Glutamatergic neuron (in vitro differentiated cells): ENCODE measurements at regions not wholly inside any gene's neighbourhood (a gene's known extent, or its start where the extent isn't known, plus 50 kb on each side); places are given as distances from the start of the nearest gene placed in this dataset.

ENCODE experiments used
- DNase-seq: peaks from one replicate; pipeline ENCODE4 v3.0.0; 2022
- H3K27ac Mint-ChIP-seq: one replicate; pipeline ENCODE4 v1.8.0; 2020; ENCODE audit warnings: mild to moderate bottlenecking, mixed read lengths, inconsistent platforms; ENCODE audit not compliant: unreplicated experiment
- H3K27me3 Mint-ChIP-seq: one replicate; pipeline ENCODE4 v1.8.0; 2020; ENCODE audit warnings: mild to moderate bottlenecking, moderate library complexity, mixed read lengths, inconsistent platforms; ENCODE audit not compliant: unreplicated experiment
- H3K36me3 Mint-ChIP-seq: one replicate; pipeline ENCODE4 v1.8.0; 2020; ENCODE audit warnings: mild to moderate bottlenecking, mixed read lengths, inconsistent platforms; ENCODE audit not compliant: unreplicated experiment
- H3K4me1 Mint-ChIP-seq: one replicate; pipeline ENCODE4 v1.8.0; 2020; ENCODE audit warnings: mild to moderate bottlenecking, low read depth, mixed read lengths, inconsistent platforms; ENCODE audit not compliant: unreplicated experiment
- H3K4me3 Mint-ChIP-seq: one replicate; pipeline ENCODE4 v1.8.0; 2020; ENCODE audit warnings: mild to moderate bottlenecking, mixed read lengths, inconsistent platforms; ENCODE audit not compliant: unreplicated experiment
- H3K9me3 Mint-ChIP-seq: one replicate; pipeline ENCODE4 v1.8.0; 2020; ENCODE audit warnings: mild to moderate bottlenecking, moderate library complexity, mixed read lengths, inconsistent platforms; ENCODE audit not compliant: unreplicated experiment
- CTCF ChIP-seq: fragments of 200-600 bp; sonication (generic); IDR thresholded peaks from one replicate; pipeline ENCODE4 v1.5.0; 2021; ENCODE audit not compliant: partially characterized antibody, unreplicated experiment

GRCh38 chr12:124713041-124713435 lies 145.6 kb upstream of the NCOR2 start:
- no peak overlapping the region for H3K4me3 Mint-ChIP-seq
- peaks cover 23% of the 10 kb centered on the region for H3K4me1 Mint-ChIP-seq
- DNase-seq = no peak
- no peak overlapping the region for H3K27ac Mint-ChIP-seq
- H3K36me3 Mint-ChIP-seq = peaks cover 3% of the 10 kb centered on the region
- peaks cover 9% of the 10 kb centered on the region for H3K27me3 Mint-ChIP-seq
- no peak for TF ChIP-seq CTCF
- peaks cover 9% of the 10 kb centered on the region for H3K9me3 Mint-ChIP-seq

GRCh38 chr12:124711344-124711743 lies 143.9 kb upstream of the NCOR2 start:
- peaks cover 7% of the 10 kb centered on the region for H3K9me3 Mint-ChIP-seq
- peaks cover 8% of the 10 kb centered on the region for H3K36me3 Mint-ChIP-seq
- peaks cover 23% of the 10 kb centered on the region for H3K4me1 Mint-ChIP-seq
- TF ChIP-seq CTCF = no peak
- no peak overlapping the region for H3K4me3 Mint-ChIP-seq
- H3K27me3 Mint-ChIP-seq = peaks cover 9% of the 10 kb centered on the region
- no peak for DNase-seq
- H3K27ac Mint-ChIP-seq = no peak overlapping the region

GRCh38 chr12:124709722-124710687 lies 142.6 kb upstream of the NCOR2 start:
- Mint-ChIP-seq H3K9me3 (peaks cover 7% of the 10 kb centered on the region), H3K27me3 (peaks cover 6% of the 10 kb centered on the region), H3K36me3 (peaks cover 8% of the 10 kb centered on the region), H3K4me1 (peaks cover 19% of the 10 kb centered on the region), H3K4me3 (no peak overlapping the region), H3K27ac (no peak overlapping the region)
- DNase-seq = no peak
- no peak for TF ChIP-seq CTCF

- DNase-seq = no peak
- Mint-ChIP-seq H3K9me3 (peaks cover 3% of the 10 kb centered on the region), H3K27me3 (peaks cover 3% of the 10 kb centered on the region), H3K27ac (no peak overlapping the region), H3K4me3 (no peak overlapping the region), H3K36me3 (peaks cover 8% of the 10 kb centered on the region), H3K4me1 (peaks cover 14% of the 10 kb centered on the region)
- TF ChIP-seq CTCF = no peak
Observed at GRCh38 chr12:124707316-124707715, 139.9 kb upstream of the NCOR2 start.

GRCh38 chr12:124706363-124706762 lies 139.0 kb upstream of the NCOR2 start:
- no peak overlapping the region for H3K4me3 Mint-ChIP-seq
- no peak for DNase-seq
- peaks cover 3% of the 10 kb centered on the region for H3K27me3 Mint-ChIP-seq
- peaks cover 8% of the 10 kb centered on the region for H3K36me3 Mint-ChIP-seq
- H3K9me3 Mint-ChIP-seq = peaks cover 3% of the 10 kb centered on the region
- no peak for TF ChIP-seq CTCF
- no peak overlapping the region for H3K27ac Mint-ChIP-seq
- H3K4me1 Mint-ChIP-seq = peaks cover 14% of the 10 kb centered on the region
